ENCODE measurements at regions not wholly inside any gene's neighbourhood (a gene's known extent, or its start where the extent isn't known, plus 50 kb on each side); places are given as distances from the start of the nearest gene placed in this dataset.

DNA sequence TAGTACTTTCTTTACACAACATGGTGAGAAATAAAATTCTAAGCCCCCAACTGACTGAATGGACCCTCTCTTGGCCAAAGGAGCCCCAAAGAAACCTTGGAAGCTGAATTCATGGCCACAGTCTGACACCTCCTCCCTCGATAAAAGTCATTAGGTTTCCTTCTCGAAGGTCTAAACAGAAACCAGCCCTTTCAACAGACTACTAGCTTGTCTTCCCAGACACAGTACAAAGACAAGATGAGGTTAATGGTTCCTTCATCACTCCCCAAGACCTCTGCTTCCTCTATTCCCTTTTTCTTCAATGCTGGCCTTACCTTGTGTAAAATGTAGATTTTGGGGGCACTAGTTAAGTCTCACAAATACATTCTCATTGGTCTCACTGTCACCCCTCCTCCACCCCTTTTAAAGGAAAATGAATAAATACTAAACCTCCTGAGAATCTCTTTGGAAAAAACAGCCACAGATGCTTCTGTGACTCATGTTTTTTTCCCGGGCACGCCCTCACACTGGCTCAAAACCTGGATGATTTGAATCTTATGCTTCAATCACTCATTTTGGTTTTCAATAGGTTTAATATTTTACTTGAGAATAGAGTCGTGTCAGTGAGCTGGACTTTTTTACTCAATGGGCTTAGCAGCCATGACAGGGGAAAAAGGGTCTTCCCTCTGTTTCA is 65.8 kb upstream of the MED4 start:
- H3K4me3 ChIP-seq (ENCODE audit: low read depth in 2 of 2, low read length in 1 of 2), result no peak overlapping the region
- no peaks in the 10 kb centered on the region for H3K36me3 ChIP-seq (replicated peaks in 1 of 2; ENCODE audit: control insufficient read depth in 1 of 2, insufficient read depth in 2 of 2, low read length in 1 of 2)
- no peak for DNase-seq
- H3K27ac ChIP-seq (ENCODE audit: low read depth in 2 of 2, low read length in 1 of 2), result no peak overlapping the region
- POLR2A ChIA-PET, result no interaction called here
- no peaks in the 10 kb centered on the region for H4K20me1 ChIP-seq (ENCODE audit: insufficient read depth)
- no peaks in the 10 kb centered on the region for H3K27me3 ChIP-seq (ENCODE audit: insufficient read depth)
- H3K4me1 ChIP-seq (ENCODE audit: control insufficient read depth in 1 of 2, insufficient read depth in 2 of 2, low read depth in 1 of 2, low read length in 1 of 2), result peaks cover 0 to 13% of the 10 kb centered on the region in 2 experiments; a peak in 1 of 4 replicates
- H3K79me2 ChIP-seq (ENCODE audit: insufficient read depth), result no peaks in the 10 kb centered on the region
- H3K9me2 ChIP-seq, result no peaks in the 10 kb centered on the region
- no peaks in the 10 kb centered on the region for H3F3A ChIP-seq (replicated peaks; ENCODE audit: insufficient read depth)
- H2AFZ ChIP-seq (ENCODE audit: low read depth), result peak overlapping the region; percentile 82; the same call in 1 of the 2 replicates
- H3K4me2 ChIP-seq, result no peak overlapping the region; the same call in 1 of the 2 replicates
- CTCF ChIA-PET, result no interaction called here
- H3K9ac ChIP-seq, result no peak overlapping the region
- WGBS (ENCODE audit: low lambda C conversion rate), result 42% methylated on average over 5 of the region's 5 CpGs
- no peak for TF ChIP-seq PBX3 (IDR thresholded peaks at IDR 0.05)
- no peak for TF ChIP-seq CHD2 (IDR thresholded peaks at IDR 0.05; ENCODE audit: low read length, partially characterized antibody)
- TF ChIP-seq EP300 (IDR thresholded peaks at IDR 0.05; ENCODE audit: borderline replicate concordance in 1 of 2, low read depth in 1 of 2, low read length in 1 of 2), result no peak
- no peak for TF ChIP-seq FOXJ3 (CRISPR knock-in tag; IDR thresholded peaks at IDR 0.05)
- no peak for TF ChIP-seq REST (IDR thresholded peaks at IDR 0.05; ENCODE audit: low read depth, low read length)
- TF ChIP-seq RFX5 (IDR thresholded peaks at IDR 0.05; ENCODE audit: low read length), result no peak
- TF ChIP-seq IRF3 (IDR thresholded peaks at IDR 0.05; ENCODE audit: low read depth, low read length), result no peak
- TF ChIP-seq USF2 (IDR thresholded peaks at IDR 0.05; ENCODE audit: borderline replicate concordance, low read depth, low read length), result no peak
- no peaks in the 10 kb centered on the region for H3K9me3 ChIP-seq
